SIG-M5 treated with dmso at 0.1 percent for 504 hours (cell line): ENCODE measurements at regions not wholly inside any gene's neighbourhood (a gene's known extent, or its start where the extent isn't known, plus 50 kb on each side); places are given as distances from the start of the nearest gene placed in this dataset.

Experiments
- DNase-seq: peaks from one replicate; lab custom pipeline; 2025; ENCODE audit not compliant: unreplicated experiment; lab: John Stamatoyannopoulos, UW

GRCh38 chr12:126773012-126773411, 1494.0 kb upstream of the TMEM132C start:
- no peak for DNase-seq

- DNase-seq: no peak
These were observed 1493.5 kb upstream of the TMEM132C start for GRCh38 chr12:126773491-126773890.

GRCh38 chr12:126776026-126776655, 1490.8 kb upstream of the TMEM132C start:
- no peak for DNase-seq

DNA sequence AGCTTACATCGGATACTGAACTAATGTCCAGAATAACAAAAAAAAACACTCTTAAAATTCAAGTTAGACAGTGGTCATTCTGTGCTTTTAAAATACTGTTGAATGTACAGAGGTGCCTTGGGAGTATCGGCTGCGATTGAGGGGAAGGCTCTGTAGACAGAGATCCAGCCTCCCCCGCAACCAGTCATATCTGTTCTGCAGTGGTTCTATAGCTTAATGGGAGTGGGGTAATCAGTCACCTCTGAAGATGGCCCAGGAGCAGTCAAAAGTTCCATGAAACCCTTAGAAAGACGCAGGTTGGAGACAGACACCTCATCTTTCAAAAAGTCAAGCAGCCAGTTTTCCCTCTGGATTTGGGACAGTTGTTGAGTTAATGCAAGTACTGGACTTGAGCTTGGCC, 1486.6 kb upstream of the TMEM132C start:
- DNase-seq: no peak

- no peak for DNase-seq
These were observed 1485.4 kb upstream of the TMEM132C start for GRCh38 chr12:126781593-126781992.

GRCh38 chr12:126782083-126782482, 1484.9 kb upstream of the TMEM132C start:
- no peak for DNase-seq

DNA sequence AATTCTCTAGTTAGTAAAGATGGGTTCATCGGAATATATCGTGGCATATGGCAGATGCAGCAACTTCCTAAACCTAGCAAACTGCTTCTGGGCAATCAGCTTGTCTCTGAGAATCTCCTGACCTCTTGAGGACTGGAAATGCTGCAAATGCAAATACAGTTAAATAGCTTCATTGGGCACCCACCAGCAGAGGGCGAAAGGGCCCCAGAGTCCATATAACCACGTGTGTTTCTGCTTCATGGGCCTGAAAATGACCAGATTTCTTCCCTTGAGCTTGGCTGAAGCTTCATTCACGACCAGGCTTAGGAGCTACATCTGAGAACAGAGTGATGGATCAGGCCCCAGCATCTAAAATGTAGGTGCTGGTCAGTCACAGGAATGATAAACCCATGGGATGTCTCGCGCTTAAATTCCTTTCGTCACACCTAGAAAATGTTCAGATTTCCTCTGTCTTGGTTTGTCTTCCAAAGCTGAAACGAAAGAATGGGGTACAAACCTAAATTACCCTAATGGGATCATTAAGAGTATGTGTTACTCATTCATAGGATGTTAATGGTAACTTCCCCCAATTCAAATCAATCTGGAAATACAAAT, 1482.5 kb upstream of the TMEM132C start:
- DNase-seq: peak; percentile 14

DNA sequence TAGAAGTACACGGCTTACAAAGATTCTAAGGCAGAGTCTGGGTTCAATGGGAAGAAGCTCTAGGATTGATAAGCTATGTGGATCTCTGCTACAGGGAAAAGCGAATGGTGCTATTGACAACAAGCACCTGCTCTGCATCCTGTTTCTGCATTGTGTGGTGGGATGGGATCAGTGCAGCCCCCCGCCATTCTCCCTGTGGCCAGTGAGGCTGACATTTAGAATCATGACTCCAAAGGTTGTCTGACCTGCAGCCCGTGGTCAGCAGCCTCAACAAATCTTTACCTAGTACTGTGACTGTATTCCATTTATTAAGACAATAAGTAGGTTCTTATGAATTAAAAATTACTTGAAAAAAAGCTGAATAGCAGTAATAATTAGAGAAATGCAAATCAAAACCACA, 1477.0 kb upstream of the TMEM132C start:
- no peak for DNase-seq

GRCh38 chr12:126791122-126791521, 1475.8 kb upstream of the TMEM132C start:
- DNase-seq: no peak

DNA sequence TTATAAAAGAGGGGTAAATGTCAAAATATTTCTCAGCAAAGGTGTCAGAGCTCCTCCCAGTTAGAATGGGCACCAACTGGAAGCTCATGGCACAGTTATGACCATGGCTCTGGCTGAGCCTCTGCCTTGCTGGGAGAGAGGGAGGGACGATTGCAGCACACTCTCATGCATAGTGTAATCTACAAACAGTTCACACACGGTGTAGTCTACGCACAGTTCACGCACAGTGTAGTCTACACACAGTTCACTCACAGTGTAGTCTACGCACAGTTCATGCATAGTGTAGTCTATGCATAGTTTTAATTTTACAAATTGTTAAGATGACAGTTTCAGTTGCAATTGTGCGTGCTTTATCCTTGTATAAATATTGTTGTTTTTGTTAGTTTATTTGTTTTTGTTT, 1474.6 kb upstream of the TMEM132C start:
- no peak for DNase-seq

GRCh38 chr12:126797525-126797924, 1469.4 kb upstream of the TMEM132C start:
- no peak for DNase-seq

DNA sequence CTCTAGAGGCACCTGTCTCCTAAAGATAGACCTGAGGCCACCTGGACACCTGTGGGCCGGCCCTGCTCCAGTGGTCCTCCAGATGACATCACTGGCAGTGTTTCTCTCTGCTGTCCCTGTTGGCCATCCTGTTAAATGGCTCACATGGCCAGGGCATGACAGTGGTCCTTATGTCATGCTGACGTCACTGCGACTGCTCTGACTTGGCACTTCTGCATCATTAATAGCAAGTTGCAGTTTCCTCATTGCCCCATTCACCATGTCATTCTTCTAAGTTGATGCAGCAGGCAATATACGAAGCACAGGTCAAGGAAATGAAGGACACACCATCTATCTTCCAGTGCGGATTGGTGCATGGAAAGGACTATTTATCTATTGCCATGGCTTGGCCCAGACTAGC, 1468.5 kb upstream of the TMEM132C start:
- DNase-seq: no peak

DNA sequence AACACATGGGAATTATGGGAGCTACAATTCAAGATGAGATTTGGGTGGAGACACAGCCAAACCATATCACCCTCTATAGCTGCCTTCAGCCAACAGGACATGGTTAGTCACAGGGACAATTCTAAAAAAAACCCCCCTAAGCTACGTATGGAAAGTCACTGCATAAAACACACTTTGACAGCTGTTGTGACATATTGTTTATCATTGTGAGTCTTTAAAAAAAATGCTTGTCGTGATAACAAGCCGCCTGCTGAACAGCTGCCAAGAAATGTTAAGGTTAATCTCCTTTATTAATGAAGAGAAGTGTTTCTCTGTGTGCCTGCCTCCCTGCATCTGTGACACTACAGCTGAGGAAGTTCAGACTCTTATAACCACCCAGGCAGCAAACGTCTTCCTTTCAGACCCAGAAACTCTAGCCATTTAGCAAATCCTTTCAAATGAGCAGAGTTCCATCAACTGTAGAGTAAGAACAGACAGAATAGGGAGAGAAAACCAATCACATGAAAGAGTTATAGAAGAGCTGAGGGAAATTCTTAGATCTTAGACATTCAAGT, 1459.6 kb upstream of the TMEM132C start:
- no peak for DNase-seq

- DNase-seq: no peak
These were observed 1455.6 kb upstream of the TMEM132C start for GRCh38 chr12:126811391-126811790.

- DNase-seq: no peak
These were observed 1447.4 kb upstream of the TMEM132C start for GRCh38 chr12:126819554-126819953.

- DNase-seq: no peak
These were observed 1435.9 kb upstream of the TMEM132C start for GRCh38 chr12:126830778-126831680.

DNA sequence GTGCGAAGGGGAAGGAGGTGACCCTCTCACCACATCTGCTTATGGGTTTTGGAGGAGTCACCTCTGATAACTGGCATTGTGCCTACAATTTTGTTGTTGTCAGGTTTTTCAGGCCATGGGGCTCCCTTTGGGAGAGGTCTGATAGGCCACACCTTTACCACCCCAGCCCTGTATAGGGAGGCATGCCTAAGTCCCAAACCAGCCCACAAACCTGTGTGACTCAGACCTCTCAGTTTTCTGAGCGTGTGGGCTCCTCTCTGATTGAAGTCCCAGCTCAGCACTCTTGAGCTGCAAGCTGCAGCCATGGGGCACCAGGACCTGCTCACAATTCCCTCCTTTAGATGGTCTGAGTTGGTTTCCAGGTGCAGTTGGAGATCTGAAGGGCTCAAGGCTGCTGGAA, 1429.3 kb upstream of the TMEM132C start:
- DNase-seq: no peak

GRCh38 chr12:126843915-126844669, 1422.9 kb upstream of the TMEM132C start:
- DNase-seq: no peak

GRCh38 chr12:126847005-126847629, 1419.9 kb upstream of the TMEM132C start:
- DNase-seq: no peak

GRCh38 chr12:126855768-126856167, 1411.2 kb upstream of the TMEM132C start:
- no peak for DNase-seq

- DNase-seq: no peak
These were observed 1410.0 kb upstream of the TMEM132C start for GRCh38 chr12:126856958-126857357.
